ENCODE measurements at regions not wholly inside any gene's neighbourhood (a gene's known extent, or its start where the extent isn't known, plus 50 kb on each side); places are given as distances from the start of the nearest gene placed in this dataset.

- H3K4me3 Mint-ChIP-seq (ENCODE audit: unreplicated experiment), result no peak overlapping the region
- BruUV-seq (replicated peaks), result no TSS peak
- no peaks in the 10 kb centered on the region for H3K9me3 Mint-ChIP-seq (ENCODE audit: unreplicated experiment)
- ChIA-PET CTCF (interaction anchor here (0.6 kb wide), 1 partner anchor 156 kb away, joined by 5 read pairs; no protein-coding TSS in a partner anchor), POLR2A (no interaction called here)
- intact Hi-C loops (cut with micrococcal nuclease), result no loop called here
- H3K4me1 Mint-ChIP-seq (ENCODE audit: insufficient read depth, unreplicated experiment), result no peaks in the 10 kb centered on the region
- no peaks in the 10 kb centered on the region for H3K27me3 Mint-ChIP-seq (ENCODE audit: insufficient read depth, unreplicated experiment)
- no peak for DNase-seq (ENCODE audit: unreplicated experiment)
- H3K36me3 Mint-ChIP-seq (ENCODE audit: insufficient read depth, unreplicated experiment), result no peaks in the 10 kb centered on the region
- no peak overlapping the region for H3K27ac Mint-ChIP-seq (ENCODE audit: low read depth, unreplicated experiment)
- TF ChIP-seq, protein P1, sequence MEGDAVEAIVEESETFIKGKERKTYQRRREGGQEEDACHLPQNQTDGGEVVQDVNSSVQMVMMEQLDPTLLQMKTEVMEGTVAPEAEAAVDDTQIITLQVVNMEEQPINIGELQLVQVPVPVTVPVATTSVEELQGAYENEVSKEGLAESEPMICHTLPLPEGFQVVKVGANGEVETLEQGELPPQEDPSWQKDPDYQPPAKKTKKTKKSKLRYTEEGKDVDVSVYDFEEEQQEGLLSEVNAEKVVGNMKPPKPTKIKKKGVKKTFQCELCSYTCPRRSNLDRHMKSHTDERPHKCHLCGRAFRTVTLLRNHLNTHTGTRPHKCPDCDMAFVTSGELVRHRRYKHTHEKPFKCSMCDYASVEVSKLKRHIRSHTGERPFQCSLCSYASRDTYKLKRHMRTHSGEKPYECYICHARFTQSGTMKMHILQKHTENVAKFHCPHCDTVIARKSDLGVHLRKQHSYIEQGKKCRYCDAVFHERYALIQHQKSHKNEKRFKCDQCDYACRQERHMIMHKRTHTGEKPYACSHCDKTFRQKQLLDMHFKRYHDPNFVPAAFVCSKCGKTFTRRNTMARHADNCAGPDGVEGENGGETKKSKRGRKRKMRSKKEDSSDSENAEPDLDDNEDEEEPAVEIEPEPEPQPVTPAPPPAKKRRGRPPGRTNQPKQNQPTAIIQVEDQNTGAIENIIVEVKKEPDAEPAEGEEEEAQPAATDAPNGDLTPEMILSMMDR (IDR thresholded peaks at IDR 0.05; ENCODE audit: unreplicated experiment), result no peak
These were observed 73.8 kb downstream of the CAVIN2 start for GRCh38 chr2:191773136-191773535.

DNA sequence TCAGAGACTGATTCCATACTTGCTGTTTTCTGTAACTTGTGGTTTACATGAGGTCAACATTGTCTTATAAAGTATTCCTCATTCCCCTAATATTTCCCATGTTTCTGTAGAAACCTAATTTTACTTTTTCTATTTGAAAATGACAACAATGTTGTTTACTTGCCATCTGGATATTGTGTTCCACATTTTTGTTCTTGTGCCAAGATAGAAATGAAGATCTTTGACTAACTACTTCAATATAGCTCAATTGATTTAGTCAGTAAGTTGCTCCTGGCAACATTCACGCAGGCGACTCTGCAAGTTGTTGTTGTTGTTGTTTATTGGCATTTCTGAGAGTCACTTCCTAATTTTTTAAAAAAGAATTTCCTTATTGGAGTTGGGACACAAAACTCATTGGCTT, 69.5 kb downstream of the CAVIN2 start:
- H3K9me3 Mint-ChIP-seq (ENCODE audit: unreplicated experiment), result no peaks in the 10 kb centered on the region
- no peak overlapping the region for H3K27ac Mint-ChIP-seq (ENCODE audit: low read depth, unreplicated experiment)
- no TSS peak for BruUV-seq (replicated peaks)
- H3K27me3 Mint-ChIP-seq (ENCODE audit: insufficient read depth, unreplicated experiment), result no peaks in the 10 kb centered on the region
- TF ChIP-seq, protein P1 (IDR thresholded peaks at IDR 0.05; ENCODE audit: unreplicated experiment), result no peak
- no peak for DNase-seq (ENCODE audit: unreplicated experiment)
- intact Hi-C loops (cut with micrococcal nuclease), result no loop called here
- no peaks in the 10 kb centered on the region for H3K4me1 Mint-ChIP-seq (ENCODE audit: insufficient read depth, unreplicated experiment)
- no peaks in the 10 kb centered on the region for H3K36me3 Mint-ChIP-seq (ENCODE audit: insufficient read depth, unreplicated experiment)
- ChIA-PET CTCF (no interaction called here), POLR2A (no interaction called here)
- no peak overlapping the region for H3K4me3 Mint-ChIP-seq (ENCODE audit: unreplicated experiment)

DNA sequence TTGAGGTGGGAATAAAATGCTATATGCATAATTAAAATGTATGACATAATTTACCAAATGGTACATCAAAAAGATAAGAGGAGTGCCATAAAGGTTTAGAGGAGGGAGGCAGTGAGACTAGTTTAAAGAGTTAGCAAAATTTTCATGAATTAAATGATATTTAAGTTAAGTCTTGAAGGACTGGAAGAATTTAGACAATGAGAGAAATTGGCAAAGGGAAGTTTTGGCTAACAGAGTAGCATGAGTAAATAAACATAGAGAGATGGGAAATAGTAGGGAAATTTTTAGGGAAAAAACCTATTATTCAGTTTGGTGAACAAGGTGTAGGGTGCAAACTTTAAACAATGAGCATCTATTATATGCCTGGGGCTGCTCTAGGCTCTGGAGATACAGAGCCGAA, 68.8 kb downstream of the CAVIN2 start:
- H3K9me3 Mint-ChIP-seq (ENCODE audit: unreplicated experiment), result no peaks in the 10 kb centered on the region
- H3K4me1 Mint-ChIP-seq (ENCODE audit: insufficient read depth, unreplicated experiment), result no peaks in the 10 kb centered on the region
- no peaks in the 10 kb centered on the region for H3K36me3 Mint-ChIP-seq (ENCODE audit: insufficient read depth, unreplicated experiment)
- H3K4me3 Mint-ChIP-seq (ENCODE audit: unreplicated experiment), result no peak overlapping the region
- no peak overlapping the region for H3K27ac Mint-ChIP-seq (ENCODE audit: low read depth, unreplicated experiment)
- ChIA-PET POLR2A (no interaction called here), CTCF (interaction anchor here (0.7 kb wide), 1 partner anchor 8 kb away, joined by 3 read pairs; no protein-coding TSS in a partner anchor)
- TF ChIP-seq, protein P1 (IDR thresholded peaks at IDR 0.05; ENCODE audit: unreplicated experiment), result no peak
- BruUV-seq (replicated peaks), result no TSS peak
- no peaks in the 10 kb centered on the region for H3K27me3 Mint-ChIP-seq (ENCODE audit: insufficient read depth, unreplicated experiment)
- intact Hi-C loops (cut with micrococcal nuclease), result no loop called here
- DNase-seq (ENCODE audit: unreplicated experiment), result no peak

- no peaks in the 10 kb centered on the region for H3K9me3 Mint-ChIP-seq (ENCODE audit: unreplicated experiment)
- H3K27me3 Mint-ChIP-seq (ENCODE audit: insufficient read depth, unreplicated experiment), result no peaks in the 10 kb centered on the region
- H3K36me3 Mint-ChIP-seq (ENCODE audit: insufficient read depth, unreplicated experiment), result no peaks in the 10 kb centered on the region
- ChIA-PET CTCF (interaction anchor here (0.6 kb wide), 3 partner anchors 22 to 1708 kb away, joined by 3 to 5 read pairs (median 3); no protein-coding TSS in a partner anchor), POLR2A (interaction anchor here (0.8 kb wide), 1 partner anchor 23 kb away, joined by 3 read pairs; no protein-coding TSS in a partner anchor)
- no peak for DNase-seq (ENCODE audit: unreplicated experiment)
- no peak overlapping the region for H3K27ac Mint-ChIP-seq (ENCODE audit: low read depth, unreplicated experiment)
- H3K4me3 Mint-ChIP-seq (ENCODE audit: unreplicated experiment), result no peak overlapping the region
- no peaks in the 10 kb centered on the region for H3K4me1 Mint-ChIP-seq (ENCODE audit: insufficient read depth, unreplicated experiment)
- BruUV-seq (replicated peaks), result no TSS peak
- intact Hi-C loops (cut with micrococcal nuclease), result no loop called here
- TF ChIP-seq, protein P1 (IDR thresholded peaks at IDR 0.05; ENCODE audit: unreplicated experiment), result no peak
These were observed 64.5 kb downstream of the CAVIN2 start for GRCh38 chr2:191782351-191782750.

All from MCF 10A (cell line).